C4-2B (cell line): ENCODE measurements at regions not wholly inside any gene's neighbourhood (a gene's known extent, or its start where the extent isn't known, plus 50 kb on each side); places are given as distances from the start of the nearest gene placed in this dataset.
"Not testable (repeated sequence)": the region's sequence is repeated elsewhere in the genome, so short reads cannot be mapped to it uniquely, and the experiment has no call there.

Experiments used
- H3K27ac ChIP-seq: fragments of 450-650 bp; 2 replicates; pipeline ENCODE4 v1.5.1; 2017
- CTCF ChIP-seq: fragments of 450-650 bp; conservative IDR thresholded peaks from 2 replicates; pipeline ENCODE4 v1.5.1; 2017; ENCODE audit warnings: mild to moderate bottlenecking
- ZFX ChIP-seq: fragments of 450-650 bp; IDR thresholded peaks from 2 replicates; pipeline ENCODE4 v1.6.1; 2017

- TF ChIP-seq CTCF (no peak), ZFX (no peak)
- no peak overlapping the region for H3K27ac ChIP-seq
These were observed 120.2 kb upstream of the FOXD4L5 start for GRCh38 chr9:65405253-65405652.

- H3K27ac ChIP-seq: no peak overlapping the region
- TF ChIP-seq ZFX: no peak
These were observed 119.4 kb upstream of the FOXD4L5 start for GRCh38 chr9:65404232-65405006.

DNA sequence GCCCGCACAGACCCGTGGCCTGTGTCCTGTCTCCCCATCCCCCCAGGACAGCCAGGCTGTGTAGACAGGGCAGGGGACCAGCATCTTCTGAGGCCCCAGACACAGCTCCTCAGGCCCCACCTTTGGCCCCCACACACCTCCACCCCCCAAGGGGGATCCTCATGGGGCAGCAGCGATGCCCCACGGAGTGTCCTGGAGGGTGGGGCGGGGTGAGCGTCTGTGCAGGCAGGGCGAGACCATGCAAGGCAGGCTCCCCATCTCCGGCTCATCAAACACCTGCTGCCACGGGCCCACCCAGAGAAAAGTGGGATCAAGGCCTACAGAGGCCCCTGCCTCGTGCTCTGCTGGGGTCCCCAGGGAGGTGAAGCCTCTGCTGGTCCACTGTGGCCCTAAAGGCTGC, 118.7 kb upstream of the FOXD4L5 start:
- TF ChIP-seq ZFX: no peak
- no peak for TF ChIP-seq CTCF
- no peak overlapping the region for H3K27ac ChIP-seq

GRCh38 chr9:65403072-65403471, 118.1 kb upstream of the FOXD4L5 start:
- not testable (repeated sequence) for H3K27ac ChIP-seq

- H3K27ac ChIP-seq: not testable (repeated sequence)
These were observed 117.3 kb upstream of the FOXD4L5 start for GRCh38 chr9:65402206-65402870.

GRCh38 chr9:65401456-65402045, 116.5 kb upstream of the FOXD4L5 start:
- not testable (repeated sequence) for H3K27ac ChIP-seq

DNA sequence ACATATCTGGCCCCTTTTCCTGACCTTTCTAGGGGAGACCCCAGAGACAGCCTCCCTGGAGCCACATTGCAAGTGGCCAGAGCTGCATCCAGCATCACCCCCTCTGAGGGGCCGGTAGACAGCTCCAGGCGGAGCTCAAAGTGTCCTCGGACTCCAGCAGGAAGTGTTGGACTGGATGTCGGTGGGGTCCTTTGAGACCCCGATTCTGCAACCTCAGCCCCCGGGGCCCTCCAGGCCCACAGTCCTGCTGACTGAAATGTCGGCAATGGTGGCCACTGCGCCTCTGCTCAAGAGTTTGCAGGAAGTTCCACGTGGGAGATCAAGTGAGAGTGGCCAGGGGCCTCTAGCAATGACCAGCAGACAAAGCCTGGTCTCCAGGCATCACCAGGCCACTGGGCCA, 115.9 kb upstream of the FOXD4L5 start:
- H3K27ac ChIP-seq: no peak overlapping the region
- no peak for TF ChIP-seq CTCF
- TF ChIP-seq ZFX: no peak

DNA sequence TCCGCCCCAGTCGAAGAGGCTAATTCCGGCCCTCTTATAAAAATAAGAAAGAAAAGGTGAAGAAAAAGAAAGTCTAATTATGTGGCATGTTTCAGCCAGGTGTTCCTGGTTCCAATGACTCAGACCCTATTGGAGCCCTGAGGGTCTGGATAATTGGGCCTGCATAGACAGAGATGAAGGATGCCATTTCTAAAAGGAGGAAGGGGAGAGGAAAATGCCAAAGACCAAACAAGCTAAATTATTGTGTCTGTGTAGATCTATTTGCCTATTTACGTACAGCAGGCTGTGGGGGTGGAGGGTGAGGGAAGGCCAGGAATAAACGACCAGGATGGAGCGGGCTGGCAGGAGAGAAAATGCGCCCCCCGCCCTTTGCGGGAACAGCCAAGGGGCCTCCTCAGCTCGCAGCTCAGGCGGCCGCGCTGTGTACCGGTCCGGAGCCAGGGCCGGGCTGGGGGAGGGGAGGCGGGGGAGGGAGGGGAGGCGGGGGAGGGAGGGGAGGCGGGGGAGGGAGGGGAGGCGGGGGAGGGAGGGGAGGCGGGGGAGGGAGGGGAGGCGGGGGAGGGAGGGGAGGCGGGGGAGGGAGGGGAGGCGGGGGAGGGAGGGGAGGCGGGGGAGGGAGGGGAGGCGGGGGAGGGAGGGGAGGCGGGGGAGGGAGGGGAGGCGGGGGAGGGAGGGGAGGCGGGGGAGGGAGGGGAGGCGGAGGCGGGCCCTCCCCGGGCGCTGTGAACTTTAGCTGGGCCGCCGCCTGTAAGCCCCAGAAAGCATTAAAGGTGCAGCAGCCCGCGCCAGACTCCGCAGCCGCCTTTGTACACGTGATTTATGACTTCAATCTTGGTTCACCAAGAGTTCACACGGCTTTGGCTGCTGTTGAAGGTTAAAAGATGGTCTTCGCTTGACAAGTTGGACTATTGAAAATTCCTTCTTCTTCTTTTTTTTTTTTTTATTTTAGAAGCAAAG, 113.0 kb upstream of the FOXD4L5 start:
- H3K27ac ChIP-seq: not testable (repeated sequence)

DNA sequence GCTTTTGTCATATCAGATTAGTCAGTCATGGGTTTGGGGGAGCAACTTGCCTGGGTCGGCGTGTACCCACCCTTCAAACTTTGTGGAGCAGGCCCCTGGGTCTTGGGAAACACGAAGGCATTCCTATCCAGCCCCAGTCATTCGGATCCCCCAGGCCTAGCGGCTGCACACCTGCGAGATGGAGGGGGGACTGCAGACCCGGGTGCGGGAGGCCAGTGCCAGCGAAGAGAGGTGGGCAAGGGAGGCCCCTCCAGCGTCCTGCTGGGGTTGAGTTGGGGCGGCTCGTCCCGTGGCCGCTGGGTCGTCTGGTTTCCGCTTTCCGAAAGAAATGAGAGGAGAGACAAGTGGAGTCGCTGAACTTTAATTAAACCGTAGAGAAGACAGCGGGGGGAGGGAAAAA, 112.2 kb upstream of the FOXD4L5 start:
- H3K27ac ChIP-seq: not testable (repeated sequence)

DNA sequence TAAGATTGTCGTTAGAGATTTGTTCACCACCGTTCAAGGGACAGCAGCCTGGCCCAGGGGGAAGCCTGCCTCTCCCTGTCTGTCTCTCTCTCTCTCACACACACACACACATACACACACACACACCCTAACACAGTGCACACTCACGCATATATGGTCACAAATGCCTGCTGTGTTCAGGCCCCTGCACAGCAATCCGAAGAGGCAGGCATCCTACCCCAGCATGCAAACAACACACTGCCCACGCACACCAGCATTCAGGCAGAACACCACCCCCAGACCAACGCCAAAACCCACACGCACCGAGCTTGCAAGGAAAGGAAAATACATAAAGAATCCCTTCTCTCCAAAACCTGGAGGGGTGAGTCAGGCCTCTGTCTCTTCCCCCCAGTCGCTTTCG, 111.6 kb upstream of the FOXD4L5 start:
- not testable (repeated sequence) for H3K27ac ChIP-seq

DNA sequence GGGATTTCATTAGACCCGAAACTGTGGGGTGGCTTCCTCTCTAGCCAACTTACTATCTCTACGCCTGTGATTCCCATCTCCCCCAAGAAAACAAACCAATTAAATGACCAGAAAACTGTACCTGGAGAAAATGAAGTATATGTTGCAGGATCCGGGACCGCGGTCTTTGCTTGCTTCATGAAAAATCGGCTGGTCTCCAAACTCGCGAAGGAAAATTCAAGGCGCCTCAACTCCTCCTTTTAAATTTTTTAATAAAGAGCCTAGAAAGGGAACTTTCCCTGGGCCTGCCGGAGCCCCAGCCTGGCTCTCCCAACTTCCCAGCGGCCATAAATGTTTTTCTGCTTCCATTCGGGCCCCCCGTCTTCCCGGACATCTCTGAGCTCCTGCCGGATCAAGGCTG, 110.8 kb upstream of the FOXD4L5 start:
- H3K27ac ChIP-seq: not testable (repeated sequence)

DNA sequence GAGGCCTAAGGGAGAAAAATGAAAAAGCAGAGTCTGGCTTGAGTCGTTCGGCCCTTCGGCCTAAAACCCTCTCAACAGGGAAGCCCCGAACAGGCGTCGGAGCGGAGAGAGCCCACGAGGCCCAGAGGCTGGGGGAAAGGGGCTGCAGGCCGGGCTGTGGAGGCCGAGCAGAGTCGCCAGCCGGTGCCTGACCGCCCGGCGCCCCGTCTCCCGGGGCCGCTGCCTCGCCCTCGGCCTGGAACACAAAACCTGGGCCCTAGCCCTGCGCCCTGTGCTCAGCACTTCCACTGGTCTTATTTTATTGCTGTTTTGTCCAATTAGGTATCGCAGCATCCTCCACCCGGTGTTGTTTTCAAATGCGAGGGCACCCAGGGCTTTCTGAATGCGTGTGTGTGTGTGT, 110.1 kb upstream of the FOXD4L5 start:
- H3K27ac ChIP-seq: not testable (repeated sequence)

DNA sequence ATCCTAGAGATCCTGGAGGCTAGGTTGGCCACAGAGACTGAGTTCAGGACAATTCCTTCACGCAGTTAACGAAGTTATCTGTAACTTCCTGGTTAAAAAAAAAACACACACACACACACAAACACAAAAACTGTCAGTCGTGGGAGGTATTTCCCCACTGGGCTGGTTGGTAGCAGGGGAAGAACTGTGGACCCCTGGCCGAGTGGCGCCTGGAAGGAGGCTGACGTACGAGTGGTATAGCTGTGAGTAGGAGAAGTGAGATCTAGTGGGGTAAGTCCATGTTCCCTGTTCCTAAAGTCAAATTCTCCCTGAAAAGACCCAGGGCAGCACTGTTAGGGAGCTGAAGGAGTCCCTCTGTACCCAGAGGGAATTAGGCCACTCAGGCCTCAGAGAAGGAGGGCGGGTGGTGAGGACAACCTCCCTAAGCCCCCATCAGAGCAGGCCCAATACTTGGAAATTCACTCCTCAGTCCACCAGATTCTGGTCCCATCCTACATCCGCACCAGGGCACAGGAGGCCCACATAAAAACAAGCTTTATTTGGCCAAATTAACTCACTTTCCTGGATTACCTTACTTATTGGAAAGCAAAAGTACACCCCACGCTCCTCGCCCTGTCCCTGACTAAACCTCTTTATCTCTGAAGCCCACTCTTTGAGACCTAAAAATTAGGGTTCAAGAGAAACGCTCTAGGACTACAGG, 108.3 kb upstream of the FOXD4L5 start:
- not testable (repeated sequence) for H3K27ac ChIP-seq

DNA sequence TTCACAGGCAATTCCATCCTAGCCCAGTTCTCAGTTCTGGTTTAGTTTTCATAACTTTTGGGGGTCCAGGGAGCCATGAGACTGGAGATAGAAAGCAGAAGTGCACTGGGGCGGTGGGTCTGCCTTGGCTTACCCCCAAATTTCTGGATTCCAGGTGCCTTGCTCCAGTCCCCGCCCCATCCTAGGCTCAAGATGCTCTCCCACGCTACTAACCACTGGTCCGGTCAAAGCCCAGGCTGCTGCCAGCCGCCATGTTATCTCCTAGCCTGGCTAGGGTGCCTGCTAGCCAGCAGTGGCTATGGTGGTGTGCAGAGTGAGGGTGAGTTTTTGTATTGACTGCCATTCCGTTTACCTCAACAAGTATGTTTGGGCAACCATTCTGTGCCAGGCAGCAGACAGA, 107.6 kb upstream of the FOXD4L5 start:
- H3K27ac ChIP-seq: not testable (repeated sequence)

DNA sequence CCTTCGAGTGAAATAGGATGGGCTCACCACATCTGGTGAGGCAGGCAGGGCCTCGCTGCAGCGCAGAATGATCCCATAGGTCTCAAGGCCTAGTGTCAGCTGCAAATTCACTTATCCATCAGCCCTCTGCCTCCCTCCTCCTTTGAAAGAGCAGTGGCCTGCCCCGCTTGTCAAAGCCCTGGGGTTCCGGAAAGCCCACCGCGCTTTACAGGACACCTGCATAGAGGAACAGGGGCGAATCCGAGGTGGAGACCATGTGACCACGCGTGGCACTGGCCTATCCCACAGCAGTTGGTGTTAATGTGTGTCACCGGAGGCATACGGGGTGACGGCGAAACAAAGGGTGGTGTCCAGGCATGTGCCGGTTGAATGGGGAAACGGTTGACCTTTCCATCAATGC, 104.7 kb upstream of the FOXD4L5 start:
- not testable (repeated sequence) for H3K27ac ChIP-seq

DNA sequence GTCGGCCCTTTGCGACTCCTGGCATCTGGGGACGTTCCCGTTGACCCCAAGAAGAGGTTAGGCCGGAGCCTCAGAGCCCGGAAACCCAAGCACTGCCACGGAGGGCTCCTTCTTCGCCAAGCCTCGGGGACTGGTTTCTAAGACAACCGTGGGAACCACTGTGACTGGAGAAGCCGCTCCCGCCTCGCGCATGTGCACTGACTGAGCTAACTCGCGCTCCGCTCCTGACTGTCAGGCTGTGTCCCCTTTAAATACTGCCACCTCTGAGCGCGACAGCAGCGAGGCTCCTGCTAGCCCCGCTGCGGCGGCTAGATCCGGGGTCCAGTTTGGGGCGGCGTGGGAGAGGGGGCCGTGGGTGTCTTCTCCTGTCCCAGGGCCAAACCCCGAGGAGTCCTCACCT, 104.2 kb upstream of the FOXD4L5 start:
- H3K27ac ChIP-seq: not testable (repeated sequence)
